ENCODE measurements at regions not wholly inside any gene's neighbourhood (a gene's known extent, or its start where the extent isn't known, plus 50 kb on each side); places are given as distances from the start of the nearest gene placed in this dataset.

DNA sequence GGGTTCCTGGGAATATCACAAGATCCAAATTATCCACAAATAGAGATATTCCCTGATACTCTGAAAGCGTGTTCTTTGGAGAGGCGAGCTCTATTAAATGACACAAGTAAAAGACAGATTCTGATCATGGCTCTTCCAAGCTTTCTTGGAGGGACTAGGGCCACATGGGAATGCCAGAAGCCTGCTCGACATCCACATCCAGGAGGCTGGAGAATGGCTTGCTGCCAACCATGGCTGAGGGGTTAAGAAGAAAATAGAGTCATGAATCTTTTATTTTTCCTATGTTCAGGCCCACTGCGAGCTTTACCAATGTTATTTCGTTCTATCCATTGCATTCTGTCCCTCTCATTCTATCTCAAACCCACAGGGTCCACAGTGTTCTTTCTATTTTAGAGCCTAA, 1018.0 kb upstream of the CELF2 start:
- TF ChIP-seq, protein P1, sequence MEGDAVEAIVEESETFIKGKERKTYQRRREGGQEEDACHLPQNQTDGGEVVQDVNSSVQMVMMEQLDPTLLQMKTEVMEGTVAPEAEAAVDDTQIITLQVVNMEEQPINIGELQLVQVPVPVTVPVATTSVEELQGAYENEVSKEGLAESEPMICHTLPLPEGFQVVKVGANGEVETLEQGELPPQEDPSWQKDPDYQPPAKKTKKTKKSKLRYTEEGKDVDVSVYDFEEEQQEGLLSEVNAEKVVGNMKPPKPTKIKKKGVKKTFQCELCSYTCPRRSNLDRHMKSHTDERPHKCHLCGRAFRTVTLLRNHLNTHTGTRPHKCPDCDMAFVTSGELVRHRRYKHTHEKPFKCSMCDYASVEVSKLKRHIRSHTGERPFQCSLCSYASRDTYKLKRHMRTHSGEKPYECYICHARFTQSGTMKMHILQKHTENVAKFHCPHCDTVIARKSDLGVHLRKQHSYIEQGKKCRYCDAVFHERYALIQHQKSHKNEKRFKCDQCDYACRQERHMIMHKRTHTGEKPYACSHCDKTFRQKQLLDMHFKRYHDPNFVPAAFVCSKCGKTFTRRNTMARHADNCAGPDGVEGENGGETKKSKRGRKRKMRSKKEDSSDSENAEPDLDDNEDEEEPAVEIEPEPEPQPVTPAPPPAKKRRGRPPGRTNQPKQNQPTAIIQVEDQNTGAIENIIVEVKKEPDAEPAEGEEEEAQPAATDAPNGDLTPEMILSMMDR (IDR thresholded peaks at IDR 0.05; ENCODE audit: low read length) = no peak
- TF ChIP-seq EZH2 (IDR thresholded peaks at IDR 0.05; ENCODE audit: borderline replicate concordance, low read length) = no peak
